NCI-H128 (cell line): ENCODE measurements at regions not wholly inside any gene's neighbourhood (a gene's known extent, or its start where the extent isn't known, plus 50 kb on each side); places are given as distances from the start of the nearest gene placed in this dataset.
A peak's percentile ranks its signal among the peaks of the same experiment; 100 is the strongest.

Experiments used
- DNase-seq: peaks from one replicate; lab custom pipeline; 2025; ENCODE audit not compliant: unreplicated experiment; lab: John Stamatoyannopoulos, UW

DNA sequence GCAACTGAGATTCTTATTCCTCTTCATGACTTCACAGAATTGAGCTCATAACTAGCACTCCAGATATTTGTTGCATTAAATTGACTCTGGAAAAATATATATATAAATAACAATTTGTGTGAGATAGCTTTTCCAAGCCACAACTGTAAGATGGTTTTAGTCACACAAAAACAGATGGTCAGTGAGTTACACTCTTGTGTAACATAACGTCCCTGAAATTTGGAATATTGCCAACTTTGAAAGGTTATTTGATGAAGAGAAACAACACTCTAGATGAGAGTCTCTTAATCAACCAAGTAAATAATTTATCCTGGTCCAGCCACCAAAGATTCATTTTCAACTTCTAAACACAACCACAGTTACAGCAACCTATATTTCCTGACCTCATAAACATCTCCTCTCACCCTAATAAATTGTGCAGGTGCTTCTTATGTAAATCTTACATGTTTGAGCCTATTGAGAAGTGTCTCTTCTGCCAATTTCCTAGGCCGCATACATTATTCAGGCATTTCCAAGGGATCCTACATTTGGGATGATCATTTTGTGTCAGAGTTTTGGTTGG is 84.9 kb upstream of the ACP3 start:
- DNase-seq = peak; percentile 56

DNA sequence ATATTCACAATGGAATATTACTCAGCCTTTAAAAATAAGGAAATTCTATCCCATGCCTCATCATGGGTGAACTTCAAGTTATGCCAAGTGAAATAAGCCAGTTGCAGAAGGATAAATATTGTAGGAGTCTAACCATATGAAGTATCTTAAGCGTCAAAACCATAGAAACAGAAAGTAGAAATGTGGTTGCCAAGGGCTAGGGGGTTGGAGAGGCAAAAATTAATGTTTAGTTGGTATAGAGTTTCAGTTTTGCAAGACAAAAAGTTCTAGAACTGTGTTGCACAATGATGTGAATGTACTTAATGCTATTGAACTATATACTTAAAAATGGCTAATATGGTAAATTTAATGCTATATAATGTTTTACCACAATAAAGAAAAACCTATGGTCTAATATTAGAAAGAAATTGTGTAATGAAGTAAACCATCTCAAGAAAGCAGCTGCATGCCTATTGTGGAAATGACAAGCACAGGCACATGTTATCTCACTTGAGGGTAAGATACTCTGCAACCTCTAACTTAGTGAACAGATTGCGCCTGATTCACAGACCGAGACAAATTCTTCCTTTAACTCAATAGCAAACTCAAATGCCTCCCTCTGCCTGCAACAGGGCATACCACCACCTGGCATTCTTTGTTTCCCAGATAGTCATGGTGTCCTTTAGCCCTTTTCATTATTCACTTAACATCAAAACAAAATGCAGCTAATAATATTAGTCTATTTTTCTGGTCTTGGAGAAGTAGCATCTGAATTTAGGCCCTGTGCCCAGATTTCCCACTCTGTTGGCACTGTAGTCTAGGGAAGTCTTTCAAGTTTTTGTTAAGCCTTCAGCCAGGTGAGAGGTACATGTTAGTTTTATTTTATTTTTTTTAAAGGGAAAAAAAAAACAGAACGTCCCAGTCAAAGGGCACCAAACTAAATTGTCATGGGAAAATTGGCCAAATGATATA is 80.2 kb upstream of the ACP3 start:
- DNase-seq = no peak

DNA sequence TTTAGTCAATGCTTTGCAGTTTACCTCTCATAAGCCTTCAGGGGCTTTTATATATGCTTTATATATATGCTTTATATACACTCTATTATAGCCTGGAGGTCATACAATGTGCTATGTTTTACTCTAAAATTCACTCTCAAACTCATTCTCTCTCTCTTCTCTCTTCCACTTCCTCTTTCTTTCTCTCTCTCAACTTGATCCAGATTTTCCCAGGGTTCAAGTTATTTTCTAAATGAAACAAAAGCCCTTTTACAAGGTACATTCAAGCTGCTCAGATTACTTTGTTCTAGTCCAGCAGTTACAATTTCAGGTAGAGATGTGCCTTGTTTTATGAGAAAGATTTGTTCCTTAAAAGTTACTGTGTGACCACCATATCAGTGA is 79.6 kb upstream of the ACP3 start:
- no peak for DNase-seq

DNA sequence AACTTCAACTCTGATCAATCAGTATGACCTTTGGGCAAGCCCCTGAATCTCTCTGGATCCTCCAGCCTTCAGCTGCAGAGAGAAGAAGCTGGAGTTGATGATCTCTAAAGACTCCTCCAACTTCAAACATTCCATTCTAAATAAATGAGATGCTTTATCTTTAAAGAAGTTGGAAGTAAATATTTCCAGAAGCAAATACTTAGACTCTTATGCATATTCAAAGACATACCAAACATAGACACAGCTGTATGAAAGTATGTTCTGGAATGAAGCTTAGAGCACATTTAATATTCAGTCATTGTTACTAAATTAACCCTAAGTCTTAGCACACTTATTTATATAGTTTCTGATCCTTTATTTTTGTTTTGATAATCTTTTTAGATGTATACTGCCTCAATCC is 77.6 kb upstream of the ACP3 start:
- DNase-seq = no peak

DNA sequence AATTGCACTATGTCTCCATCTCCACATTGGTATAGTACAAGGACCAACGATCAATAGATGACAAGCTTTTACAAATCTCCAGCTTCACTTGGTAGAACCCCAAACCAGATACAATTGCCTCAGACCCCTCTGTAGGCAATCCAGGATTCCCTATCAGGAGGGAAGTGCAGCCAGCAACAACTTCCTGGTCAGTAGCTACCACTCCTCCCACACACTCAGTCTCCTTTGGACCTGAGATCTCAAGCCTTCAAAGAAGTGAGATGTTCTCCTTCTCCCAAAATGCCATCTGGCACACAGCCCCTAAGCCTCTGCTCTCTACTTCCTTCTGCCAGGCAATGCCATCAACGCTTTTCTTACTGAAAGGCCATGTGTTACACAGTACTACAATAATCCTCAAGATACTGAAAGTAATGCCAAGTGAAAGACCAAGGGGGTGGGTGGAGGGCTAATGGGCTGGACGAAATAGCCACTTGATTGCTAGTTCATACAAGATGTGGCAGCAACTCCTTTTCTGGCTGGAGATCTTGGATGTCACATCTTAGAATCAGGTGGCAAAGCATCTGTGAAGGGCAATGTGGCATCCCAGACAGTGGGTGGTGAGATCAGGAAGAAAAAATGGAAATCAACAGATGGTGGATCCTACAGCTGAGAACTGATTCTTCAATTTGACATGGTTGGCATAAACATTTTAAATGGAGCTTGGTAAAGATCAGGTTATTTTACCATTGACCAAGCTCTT is 75.3 kb upstream of the ACP3 start:
- DNase-seq = no peak

DNA sequence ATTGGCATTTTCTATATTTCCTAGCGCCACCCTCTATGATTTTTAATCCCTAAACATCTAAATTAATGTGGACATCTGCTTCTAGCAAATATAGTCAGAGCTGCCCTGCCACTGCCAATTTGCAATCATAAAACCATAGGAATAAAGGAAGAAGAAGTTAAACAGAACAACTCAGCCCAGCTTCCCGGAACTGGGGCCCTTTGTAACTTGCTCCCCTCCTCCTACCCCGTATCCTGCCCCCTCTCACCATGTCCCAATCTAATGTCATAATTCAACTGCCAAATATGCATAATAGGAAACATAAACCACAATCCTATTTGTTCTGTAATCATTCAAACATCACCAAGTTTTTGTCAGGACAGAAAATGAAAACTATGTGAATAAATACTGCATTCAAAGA is 74.4 kb upstream of the ACP3 start:
- DNase-seq = no peak

DNA sequence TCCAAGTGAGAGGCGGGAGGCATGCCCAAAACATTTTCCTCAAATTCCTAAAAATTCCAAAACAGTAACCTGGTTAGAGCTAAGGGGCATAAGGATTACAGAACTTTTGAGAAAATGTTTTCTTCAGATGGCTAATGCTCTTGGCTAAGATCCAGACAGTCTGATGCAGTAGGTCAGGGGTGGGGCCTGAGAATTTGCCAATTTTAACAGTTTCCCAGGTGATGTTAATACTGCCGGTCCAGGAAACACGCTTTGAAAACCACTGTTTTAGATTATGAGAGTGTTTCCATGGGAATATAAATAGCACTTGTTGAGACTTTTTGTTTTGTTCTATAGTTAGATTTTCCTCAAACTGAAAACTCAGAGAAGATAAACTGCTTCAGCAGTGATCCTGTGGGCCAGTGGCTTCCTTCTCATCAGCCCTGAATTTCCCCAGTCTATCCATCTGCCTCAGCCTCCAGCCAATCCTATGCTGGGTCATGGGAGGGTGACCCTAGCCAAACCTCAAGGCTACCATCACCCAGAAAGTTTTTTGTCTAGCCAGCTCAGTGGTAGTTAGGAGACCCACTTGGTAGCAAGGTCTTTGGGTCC is 71.6 kb upstream of the ACP3 start:
- no peak for DNase-seq

DNA sequence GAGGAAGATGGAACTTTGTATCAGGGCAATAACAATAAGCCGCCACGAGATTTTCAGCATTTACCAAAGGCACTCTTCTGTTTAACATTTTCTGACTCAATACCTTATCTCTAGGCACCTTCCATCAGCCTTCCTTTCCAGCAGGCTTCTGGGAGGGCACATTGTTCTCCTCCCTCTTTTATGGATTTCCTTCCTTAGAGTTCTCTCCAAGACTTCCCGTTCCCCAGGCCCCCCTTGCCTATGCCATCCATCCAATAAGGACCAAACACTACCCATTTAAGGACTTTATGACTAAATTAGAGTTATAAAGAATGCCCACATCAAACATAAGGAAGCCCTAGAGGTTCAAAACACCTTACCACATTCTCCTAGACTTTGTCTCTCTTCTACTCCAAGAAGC is 71.0 kb upstream of the ACP3 start:
- DNase-seq = no peak

DNA sequence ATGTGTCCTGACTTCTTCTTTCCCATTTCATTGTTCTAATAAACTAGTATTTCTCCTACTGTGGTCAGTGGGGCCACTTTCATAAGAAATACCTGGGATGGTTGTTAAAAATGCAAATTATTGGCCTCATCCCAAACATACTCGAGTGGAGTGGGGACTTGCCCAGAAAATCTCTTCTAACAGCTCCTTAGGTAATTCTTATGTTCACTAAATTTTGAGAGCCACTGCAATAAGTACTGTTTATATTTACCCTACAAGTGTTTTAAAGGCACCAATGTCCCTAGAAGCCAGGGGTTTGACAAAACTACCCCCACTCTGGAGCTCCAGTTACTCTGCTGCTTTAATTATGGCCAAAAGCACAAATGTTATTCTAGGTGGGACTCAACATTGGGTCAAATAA is 70.0 kb upstream of the ACP3 start:
- no peak for DNase-seq

DNA sequence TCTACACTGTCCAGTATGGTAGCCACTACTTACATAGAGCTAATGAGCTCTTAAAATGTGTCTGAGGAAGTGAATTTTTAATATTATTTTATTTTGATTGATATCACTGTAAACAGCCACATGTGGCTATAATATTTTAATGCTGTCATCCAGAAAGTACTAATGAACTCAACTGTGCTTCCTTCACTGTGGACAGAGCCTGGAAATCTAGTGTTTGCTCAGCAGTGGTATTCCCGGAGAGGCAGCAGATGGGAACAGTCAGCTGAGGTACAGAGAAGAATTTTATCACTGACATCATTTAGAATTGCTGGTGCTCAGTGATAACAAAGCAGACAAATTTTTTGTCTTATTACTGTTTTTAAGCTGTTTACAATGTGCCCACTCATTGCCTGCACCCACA is 68.7 kb upstream of the ACP3 start:
- DNase-seq = no peak

DNA sequence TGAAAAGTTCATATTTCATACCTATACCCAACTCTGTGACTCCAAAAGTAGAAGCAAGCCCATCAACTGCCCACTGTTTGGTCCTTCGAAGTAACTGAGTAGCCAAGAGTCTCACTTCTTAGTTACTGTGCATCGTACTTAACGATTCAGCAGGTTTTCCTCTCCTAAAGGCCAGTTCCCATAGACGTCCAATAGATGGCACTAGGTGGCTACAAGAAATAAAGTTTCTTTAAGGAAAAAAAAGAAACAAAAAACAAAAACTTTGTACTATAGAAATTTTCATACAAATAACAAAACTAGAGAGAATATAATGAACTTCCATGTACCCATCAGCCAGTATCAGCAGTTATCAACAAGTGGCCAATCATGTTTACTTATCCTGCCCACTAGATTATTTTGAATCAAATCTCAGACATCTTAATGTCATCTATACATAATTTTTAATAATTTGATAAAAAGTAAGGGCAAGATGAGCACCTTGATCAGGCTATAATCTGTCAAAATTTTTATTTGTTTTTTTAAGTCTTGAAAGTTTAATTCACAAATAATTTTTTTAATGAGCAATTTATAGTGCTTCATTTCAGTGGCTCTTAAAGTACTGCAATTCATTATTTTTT is 63.8 kb upstream of the ACP3 start:
- no peak for DNase-seq

DNA sequence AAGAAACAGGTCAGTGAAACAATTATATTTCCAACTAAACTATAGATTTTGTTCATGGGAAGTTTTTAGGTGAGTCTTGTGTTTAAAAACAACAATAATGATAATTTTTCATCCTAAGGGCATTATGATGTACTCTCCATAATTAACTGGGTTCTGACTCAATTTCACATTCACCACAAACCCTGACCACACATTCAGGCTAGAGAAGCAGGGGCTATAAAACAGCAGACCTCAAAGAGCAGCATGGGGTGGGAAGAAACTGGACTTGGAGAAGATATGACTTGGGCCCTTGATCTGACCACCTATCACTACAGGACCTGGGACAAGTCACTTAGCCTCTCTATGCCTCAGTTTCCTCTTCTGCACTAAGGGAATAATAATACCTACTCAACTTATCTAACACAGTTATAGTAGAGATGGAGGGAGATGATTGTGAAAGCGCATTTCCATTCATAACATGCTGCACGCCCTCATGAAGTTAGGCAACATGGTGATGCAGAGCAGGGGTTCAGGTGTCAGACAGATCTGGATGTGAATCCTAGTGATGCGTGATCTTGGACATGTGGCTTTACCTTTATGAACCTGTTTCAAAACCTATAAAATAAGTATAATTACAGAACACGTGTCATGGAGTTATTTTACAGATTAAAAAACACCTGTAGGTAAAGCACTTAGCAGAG is 63.0 kb upstream of the ACP3 start:
- DNase-seq = no peak

DNA sequence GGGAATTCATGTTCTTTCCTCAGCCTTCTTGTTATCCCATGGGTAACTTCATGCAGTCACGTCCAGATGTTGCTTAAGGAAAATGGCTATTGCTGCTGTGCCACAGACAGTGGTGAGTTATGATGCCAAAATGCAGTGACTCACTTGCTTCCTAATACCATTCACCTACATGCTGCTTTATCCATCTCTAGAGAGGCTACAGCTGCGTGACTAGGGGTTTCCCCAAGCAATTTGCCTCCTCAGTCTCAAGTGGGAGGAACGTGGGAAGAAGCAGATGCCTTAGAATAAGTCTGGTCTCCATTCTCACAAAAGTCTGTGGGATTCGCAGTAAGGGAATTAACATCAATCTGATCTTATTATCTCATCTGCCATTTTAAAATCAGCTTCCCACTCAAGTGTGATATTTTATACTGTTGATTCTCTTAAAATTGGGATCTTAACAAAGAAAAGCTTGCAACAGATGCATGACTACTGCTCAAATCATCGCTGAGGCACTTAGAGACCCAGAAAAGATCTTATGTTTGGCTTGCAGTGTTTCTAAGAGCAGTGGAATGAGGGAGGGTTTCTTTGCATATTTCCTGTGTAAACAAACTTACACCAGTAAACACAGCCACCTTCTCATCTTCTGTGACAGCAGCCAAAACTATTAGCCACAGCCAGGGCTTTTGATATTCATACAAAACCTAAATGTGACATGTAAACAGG is 62.0 kb upstream of the ACP3 start:
- DNase-seq = no peak

DNA sequence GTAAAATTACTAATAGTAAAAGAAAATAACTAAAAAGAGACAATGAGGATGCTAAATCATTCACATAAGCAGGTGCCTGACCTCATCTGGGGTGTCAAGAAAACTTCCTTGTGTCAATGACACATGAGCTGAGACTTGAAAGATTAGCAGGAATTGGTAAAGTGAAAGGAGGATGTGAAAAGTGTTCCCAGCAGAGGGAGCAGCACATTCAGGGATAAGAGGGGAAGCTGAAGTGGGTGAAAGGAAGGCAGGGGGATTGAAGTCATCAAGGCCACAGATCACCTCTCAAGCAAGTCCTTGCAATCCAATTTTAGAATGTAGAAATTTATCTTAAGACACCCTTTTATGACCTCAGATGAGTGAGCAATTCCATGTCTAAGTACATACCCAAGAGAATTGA is 60.2 kb upstream of the ACP3 start:
- no peak for DNase-seq

DNA sequence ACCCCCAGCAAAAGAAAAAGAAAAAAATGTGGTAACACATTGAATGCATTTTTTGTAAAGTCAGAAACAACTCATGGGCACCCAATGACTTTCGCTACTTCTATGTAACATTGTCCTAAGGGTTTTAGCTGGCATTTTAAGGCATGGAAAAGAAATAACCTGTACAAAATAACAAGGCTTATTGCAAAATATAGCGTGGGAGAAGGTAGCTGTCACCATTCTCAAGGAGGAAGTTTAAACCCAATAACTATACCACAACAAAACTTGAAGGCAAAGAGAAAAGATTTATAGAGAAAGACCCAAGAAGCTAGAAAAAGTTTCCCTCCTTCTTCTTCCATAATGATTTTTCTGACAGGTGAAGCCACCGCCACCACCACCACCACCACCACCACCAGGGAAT is 55.7 kb upstream of the ACP3 start:
- no peak for DNase-seq

DNA sequence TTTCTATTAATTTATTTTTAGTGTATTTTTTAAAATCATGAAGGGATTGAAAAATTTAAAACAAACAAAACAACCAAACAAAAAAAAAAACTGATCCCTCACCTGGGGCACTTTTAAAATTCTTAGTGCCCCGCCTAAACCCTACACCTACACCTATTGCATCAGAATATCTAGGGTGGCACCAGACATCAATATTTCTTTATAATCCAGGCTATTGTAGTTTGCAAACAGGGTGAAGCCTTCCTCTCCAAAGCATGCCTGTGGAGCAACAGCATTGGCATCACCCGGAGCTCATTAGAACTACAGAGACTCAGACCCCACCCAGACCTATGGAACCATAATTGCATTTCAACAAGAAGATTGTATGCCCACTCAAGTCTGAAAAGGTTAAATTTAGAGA is 54.9 kb upstream of the ACP3 start:
- DNase-seq = no peak

DNA sequence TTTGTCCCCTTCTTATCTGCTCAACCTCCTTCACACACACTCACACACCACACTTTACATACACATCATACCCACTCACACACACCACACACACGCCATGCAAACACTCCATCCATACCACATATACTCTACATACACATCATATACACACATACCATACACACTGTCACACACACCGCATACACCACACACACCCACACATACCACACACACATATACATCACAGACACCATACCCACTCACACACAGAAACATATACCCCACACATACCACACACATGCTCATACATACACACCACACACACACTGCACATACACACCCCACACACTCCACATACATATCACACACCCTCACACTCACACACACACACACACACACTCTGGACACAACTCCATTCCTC is 54.3 kb upstream of the ACP3 start:
- DNase-seq = no peak

DNA sequence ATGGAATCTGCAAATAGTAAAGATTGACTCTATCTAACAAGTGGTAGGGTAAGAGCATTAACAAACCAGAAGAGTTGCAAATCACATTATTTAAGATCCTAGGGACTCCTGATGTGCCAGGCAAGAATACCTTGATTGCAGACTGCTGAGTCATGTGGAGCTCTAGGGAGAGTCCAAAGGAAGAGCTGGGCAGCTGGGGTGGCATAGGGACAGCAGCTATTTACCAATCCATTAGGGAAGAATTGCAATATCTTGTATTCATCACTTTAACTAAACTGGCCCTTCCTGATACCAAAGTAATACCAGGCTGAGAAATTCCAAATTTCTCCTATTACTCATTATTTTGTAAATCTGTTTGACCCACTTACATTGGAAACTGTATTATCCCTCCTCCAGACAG is 52.2 kb upstream of the ACP3 start:
- DNase-seq = no peak

DNA sequence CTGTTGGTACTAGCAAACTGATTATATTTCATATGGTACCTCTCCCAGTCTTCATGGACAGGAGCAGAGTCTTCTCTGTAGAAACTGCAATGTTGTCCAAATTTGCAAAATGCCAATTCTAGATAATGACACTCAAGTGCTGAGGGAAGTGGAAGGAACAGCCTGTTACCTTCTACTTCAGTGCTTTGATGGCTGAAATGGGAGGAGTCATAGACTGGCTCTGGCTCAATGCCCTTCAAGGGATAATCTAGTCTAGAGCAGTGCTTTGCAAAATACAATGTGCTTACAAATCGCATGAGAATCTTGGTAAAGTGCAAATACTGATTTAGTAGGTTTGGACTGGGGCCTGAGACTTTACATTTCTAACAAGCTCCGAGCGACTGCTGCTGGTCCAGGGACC is 51.7 kb upstream of the ACP3 start:
- DNase-seq = no peak

DNA sequence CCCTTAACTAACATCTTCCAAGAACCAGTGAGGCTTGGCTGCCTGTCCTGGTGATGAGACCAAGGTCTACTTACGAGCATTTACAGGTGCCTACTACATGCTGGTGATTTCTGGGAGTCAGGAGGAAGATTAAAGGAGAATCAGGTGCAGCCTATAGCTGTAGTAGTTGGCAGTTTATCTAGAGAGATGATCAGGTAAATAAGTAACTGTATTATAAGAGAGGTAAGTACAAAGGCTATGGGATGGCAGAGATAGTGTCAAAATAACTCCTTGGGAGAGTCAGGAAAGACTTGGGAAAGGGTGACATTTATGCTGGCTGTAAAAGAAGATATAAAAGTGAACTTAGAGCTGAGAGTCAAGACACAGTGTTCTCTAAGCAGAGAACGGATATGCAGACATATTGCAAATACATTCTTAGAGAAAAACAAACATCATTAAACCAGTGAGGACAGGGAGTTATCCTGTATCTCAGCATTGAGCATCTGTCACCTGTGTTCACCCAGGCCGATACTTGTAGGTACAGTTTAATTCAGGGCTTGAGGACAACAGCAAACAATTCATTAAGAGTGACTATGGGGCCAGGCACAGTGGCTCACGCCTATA is 49.7 kb upstream of the ACP3 start:
- no peak for DNase-seq
